Activated CD8-positive, alpha-beta memory T cell treated with anti-CD3 and anti-CD28 coated beads for 36 hours (primary cell): ENCODE measurements at regions not wholly inside any gene's neighbourhood (a gene's known extent, or its start where the extent isn't known, plus 50 kb on each side); places are given as distances from the start of the nearest gene placed in this dataset.
"Not testable (repeated sequence)": the region's sequence is repeated elsewhere in the genome, so short reads cannot be mapped to it uniquely, and the experiment has no call there.

Source experiments
- CTCF ChIA-PET: fragments of 350-600 bp; sonication (Branson Sonifier 250); formaldehyde crosslinking; loops from one replicate; lab custom pipeline; 2021; ENCODE audit warnings: antibody characterized with exemption; lab: Charles Lee
- POLR2A ChIA-PET: fragments of 350-600 bp; sonication (Branson Sonifier 250); formaldehyde crosslinking; loops from one replicate; lab custom pipeline; 2021; ENCODE audit warnings: antibody characterized with exemption; lab: Charles Lee

GRCh38 chr6:86016077-86016476, 373.4 kb upstream of the SYNCRIP start:
- CTCF ChIA-PET = no interaction called here
- POLR2A ChIA-PET = no interaction called here

DNA sequence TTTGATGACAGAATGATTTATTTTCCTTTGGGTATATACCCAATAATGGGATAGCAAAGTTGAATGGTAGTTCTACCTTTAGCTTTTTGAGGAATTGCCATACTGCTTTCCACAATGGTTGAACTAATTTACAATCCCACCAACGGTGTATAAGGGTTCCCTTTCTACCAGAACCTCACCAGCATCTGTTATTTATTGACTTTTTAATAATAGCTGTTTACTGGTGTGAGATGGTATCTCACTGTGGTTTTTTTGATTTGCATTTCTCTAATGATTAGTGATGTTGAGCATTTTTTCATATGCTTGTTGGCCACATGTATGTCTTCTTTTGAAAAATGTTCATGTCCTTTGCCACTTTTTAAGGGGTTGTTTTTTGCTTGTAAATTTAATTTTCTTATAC, 370.3 kb upstream of the SYNCRIP start:
- POLR2A ChIA-PET, CTCF ChIA-PET: not testable (repeated sequence)

DNA sequence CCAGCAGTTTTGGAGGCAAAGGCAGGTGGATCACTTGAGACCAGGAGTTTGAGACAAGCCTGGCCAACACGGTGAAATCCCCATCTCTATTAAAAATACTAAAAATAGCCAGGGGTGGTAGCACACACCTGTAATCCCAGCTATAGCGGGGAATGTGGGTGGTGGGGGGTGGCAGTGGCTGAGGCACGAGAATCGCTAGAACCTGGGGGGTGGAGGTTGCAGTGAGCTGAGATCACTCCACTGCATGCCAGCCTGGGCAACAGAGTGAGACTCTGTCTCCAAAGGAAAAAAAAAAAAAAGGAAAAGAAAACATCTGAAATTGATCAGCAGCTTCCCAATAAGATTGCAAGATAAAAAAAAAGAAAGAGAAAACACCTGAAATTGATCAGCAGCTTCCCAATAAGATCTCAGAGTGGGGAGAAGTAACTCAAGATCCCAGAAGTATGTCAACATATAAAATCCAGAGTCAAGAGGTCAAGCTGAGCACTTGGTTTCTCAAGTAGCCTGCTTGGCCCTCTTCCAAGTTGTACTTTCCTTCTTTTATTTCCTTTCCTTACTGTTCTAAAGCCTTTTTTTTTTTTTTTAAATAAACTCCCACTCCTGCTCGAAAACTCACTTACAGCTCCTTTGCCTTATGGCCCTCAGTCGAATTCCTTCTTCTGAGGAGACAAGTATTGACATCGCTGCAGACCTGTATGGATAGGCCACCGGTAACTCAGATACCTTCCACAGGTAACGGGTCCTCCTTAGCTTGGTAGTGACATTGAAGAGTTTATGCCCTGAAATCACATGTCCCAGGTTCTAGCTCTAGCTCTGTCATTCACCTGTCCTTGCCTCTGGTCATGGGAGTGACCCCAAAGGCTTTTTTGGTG, 368.5 kb upstream of the SYNCRIP start:
- ChIA-PET POLR2A (no interaction called here), CTCF (no interaction called here)

DNA sequence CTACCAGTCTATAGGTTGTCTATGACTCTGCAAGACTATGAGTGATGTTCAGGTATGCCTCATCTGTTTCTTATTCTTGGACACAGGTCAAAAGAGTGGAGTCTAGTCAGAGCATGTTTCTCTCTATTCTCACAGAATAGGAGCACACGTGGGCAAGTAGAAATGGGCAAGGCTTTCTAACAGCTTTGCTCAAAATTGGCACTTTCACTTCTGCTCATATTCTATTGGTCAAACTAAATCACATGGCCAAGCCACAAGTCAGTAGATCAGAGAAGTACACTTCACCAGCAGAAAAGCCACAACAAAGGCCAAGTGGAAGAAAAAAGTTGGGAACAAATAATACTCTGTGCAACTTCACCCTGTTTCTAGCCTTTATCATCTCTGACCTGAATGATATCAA, 354.5 kb upstream of the SYNCRIP start:
- POLR2A ChIA-PET = no interaction called here
- CTCF ChIA-PET = no interaction called here

GRCh38 chr6:85996034-85996375, 353.3 kb upstream of the SYNCRIP start:
- CTCF ChIA-PET = no interaction called here
- POLR2A ChIA-PET = no interaction called here

- POLR2A ChIA-PET = no interaction called here
Measured at GRCh38 chr6:85995339-85996033, 352.8 kb upstream of the SYNCRIP start.

DNA sequence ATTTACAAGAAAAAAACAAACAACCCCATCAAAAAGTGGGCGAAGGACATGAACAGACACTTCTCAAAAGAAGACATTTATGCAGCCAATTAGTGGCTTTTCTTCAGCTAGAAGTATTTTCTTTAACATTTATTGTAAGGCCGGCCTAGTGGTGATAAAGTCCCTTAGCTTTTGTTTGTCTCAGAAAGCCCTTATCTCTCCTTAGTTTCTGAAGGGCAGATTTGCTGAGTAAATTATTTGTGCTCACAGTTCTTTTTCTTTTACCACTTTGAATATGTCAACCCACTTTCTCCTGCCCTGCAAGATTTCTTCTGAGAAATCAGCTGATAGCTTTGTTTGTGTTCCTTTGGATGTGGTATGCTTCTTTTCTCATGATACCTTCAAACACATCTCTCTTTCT, 344.0 kb upstream of the SYNCRIP start:
- ChIA-PET POLR2A (no interaction called here), CTCF (no interaction called here)

More at GRCh38 chr6:85995339-85996033, 352.8 kb upstream of the SYNCRIP start:
- CTCF ChIA-PET = no interaction called here

DNA sequence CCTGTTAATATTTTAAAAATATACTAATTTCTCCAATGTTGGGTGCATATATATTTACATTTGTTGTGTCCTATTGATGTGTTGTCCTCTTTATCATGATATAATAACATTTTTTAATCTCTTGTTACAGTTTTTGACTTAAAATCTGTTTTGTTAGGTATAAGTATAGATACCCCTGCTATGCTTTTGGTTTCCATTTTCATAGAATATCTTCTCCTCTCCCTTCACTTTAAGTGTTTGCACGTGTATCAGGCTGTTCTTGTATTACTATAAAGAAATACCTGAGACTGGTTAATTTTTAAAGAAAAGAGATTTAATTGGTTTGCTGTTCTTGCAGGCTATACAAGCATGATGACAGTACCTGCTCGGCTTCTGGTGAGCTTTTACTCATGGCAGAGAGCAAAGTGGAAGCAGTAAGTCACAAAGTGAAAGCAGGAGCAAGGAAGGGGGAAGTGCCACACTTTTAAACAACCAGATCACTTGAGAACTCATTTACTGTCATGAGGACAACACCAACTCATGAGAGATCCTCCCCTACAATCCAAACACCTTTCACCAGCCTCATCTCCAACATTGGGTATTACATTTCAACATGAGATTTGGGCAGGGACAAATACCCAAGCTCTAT, 340.5 kb upstream of the SYNCRIP start:
- ChIA-PET POLR2A (no interaction called here), CTCF (no interaction called here)

DNA sequence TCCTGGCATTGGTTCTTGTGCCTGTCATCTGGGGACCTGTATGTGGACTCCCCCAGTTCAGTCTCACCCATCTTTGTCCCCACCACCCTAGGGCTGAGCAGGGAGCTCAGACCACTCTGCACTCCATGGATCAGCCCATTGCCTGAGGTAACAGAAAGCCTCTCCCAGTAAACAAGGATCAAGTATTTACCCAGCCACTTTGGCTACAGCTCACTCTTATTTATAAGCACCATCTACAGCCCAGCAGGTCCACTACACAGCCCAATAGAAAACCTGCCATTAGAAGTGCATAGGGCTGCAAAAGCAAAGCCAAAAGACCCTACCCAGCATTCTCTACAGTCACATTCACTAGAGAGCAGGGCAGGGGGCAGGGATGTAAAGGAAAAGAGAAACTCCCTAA, 335.0 kb upstream of the SYNCRIP start:
- POLR2A ChIA-PET = no interaction called here

GRCh38 chr6:85975957-85976356, 333.3 kb upstream of the SYNCRIP start:
- CTCF ChIA-PET = no interaction called here
- POLR2A ChIA-PET = no interaction called here

More for the DNA sequence above, 335.0 kb upstream of the SYNCRIP start:
- CTCF ChIA-PET = no interaction called here

GRCh38 chr6:85971238-85971637, 328.6 kb upstream of the SYNCRIP start:
- ChIA-PET POLR2A (no interaction called here), CTCF (no interaction called here)

DNA sequence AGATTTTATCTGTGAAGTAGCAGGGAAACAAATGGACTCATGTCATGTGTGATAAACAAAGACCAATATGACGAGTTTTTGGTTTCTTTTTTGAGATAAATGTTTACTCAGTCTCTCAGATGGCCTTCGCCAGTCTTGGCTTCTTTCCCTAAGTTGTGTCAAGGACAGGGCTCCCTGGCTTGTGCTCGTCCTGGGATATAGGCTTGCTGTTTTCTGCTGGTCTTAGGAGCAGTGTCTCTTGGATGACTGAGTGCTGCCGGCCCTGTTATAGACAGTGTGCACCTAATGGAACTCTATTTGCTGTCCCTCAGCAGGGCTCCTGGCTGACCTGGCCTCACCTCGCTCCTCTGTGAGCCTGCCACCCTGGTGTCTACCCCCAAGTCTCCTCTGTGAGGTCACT, 324.1 kb upstream of the SYNCRIP start:
- POLR2A ChIA-PET = no interaction called here

GRCh38 chr6:85961746-85962145, 319.1 kb upstream of the SYNCRIP start:
- CTCF ChIA-PET = no interaction called here
- POLR2A ChIA-PET = no interaction called here

More for the DNA sequence above, 324.1 kb upstream of the SYNCRIP start:
- CTCF ChIA-PET = no interaction called here

DNA sequence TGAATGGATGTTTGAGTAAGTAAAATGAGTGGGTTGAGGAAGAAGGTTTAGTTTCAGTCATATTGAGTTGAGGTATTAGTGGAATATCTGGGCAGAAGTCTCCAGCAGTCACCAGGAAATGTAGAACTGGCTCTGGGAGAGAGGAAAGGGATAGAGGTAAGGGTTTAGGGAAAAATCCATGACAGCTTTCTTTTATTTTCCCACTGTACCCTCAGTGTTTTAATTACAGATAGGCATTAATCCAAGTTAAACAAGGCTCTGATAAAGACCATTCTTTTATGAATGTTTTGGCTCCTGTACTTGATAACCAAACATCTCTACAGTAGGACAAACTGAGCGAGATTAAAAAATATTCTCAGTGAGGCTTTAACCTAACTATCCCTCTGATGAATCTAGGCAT, 318.4 kb upstream of the SYNCRIP start:
- ChIA-PET CTCF (no interaction called here), POLR2A (no interaction called here)

GRCh38 chr6:85948481-85948880, 305.8 kb upstream of the SYNCRIP start:
- POLR2A ChIA-PET = no interaction called here

DNA sequence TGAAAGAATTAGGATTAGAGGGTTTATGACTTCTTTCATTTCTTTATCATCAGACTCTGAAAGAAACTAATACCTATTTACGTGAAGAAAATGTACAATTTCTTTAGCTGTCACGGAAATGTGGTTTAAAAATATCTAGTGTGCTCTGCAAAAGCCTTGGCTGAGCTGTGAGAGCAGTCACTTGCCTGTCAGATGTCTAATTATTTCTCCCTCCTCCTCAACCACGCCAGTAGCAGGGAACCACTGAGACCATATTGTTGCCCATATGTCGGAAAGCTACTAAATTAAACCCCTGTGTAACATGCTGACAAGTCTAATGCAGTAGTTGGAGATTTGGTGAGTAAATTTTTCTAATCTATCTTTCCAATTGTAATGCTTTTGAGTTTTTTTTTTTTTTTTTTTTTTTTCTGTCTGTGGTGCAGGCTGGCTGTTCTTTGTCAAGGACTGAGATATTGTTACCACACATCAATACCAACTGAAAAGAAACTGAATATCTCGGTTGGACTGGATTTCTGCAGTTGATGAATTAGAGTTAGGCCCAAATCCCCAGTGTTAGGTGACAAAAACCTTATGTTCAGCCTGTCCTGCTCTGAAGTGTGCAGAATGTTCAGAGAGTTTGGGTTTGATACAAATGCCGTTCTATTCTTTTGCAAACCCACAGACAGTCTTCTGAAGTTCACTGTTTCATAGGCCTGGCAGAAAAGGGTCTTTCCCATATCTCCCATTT, 302.9 kb upstream of the SYNCRIP start:
- ChIA-PET POLR2A (no interaction called here), CTCF (no interaction called here)

More at GRCh38 chr6:85948481-85948880, 305.8 kb upstream of the SYNCRIP start:
- CTCF ChIA-PET = no interaction called here

- ChIA-PET POLR2A (no interaction called here), CTCF (no interaction called here)
Measured at GRCh38 chr6:85944776-85945175, 302.1 kb upstream of the SYNCRIP start.

GRCh38 chr6:85942844-85943243, 300.2 kb upstream of the SYNCRIP start:
- POLR2A ChIA-PET = no interaction called here
- CTCF ChIA-PET = no interaction called here

DNA sequence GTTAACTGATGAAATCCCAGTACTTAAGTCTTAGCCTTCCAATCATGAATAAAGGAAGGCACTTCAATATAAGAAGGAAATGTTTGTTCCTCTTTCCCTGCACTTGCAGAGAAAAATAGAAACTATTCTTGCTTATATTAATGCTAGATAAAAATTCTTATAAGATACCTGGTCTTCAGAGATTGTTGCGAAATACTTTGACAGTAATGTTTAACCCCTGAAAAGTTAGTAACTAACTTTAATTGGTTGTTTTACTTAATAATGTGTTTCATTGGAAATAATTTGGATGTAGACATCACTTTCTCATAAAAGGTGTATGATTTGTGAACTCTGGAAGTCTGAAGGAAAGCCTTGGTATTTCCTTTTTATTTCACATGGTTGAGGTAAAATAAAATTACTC, 294.2 kb upstream of the SYNCRIP start:
- CTCF ChIA-PET = no interaction called here

DNA sequence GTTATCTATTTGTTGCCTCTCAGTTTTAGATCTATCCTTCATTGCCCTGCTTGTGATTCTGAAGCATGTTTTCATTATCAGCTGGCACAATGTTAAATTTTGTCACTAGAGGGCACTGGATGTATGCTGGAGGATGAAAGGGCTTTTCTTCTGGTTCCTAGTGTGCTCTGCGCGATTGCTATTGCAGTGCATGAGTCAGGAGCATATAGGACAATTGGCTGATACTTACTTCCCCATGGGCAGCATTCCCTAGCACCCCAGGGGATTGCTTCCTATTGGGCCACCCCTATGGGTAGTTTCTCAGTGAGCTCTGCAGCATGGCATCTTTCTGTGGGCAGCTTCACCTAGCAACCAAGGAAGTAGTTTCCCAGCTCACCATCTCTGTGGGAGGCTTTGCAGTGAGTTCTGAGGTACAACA, 280.3 kb upstream of the SYNCRIP start:
- POLR2A ChIA-PET = no interaction called here
- CTCF ChIA-PET = no interaction called here

More for the DNA sequence above, 294.2 kb upstream of the SYNCRIP start:
- POLR2A ChIA-PET = no interaction called here
